Smooth muscle cell (in vitro differentiated cells): ENCODE measurements at regions not wholly inside any gene's neighbourhood (a gene's known extent, or its start where the extent isn't known, plus 50 kb on each side); places are given as distances from the start of the nearest gene placed in this dataset.

ENCODE experiments used
- DNase-seq: peaks from one replicate; lab custom pipeline; 2025; ENCODE audit not compliant: unreplicated experiment; lab: John Stamatoyannopoulos, UW
- H2AFZ ChIP-seq: fragments of 200-600 bp; sonication (generic); 2 replicates; pipeline ENCODE4 v1.6.0; 2016; ENCODE audit warnings: antibody characterized with exemption, low read depth, mild to moderate bottlenecking
- H3F3A ChIP-seq: fragments of 200-600 bp; sonication (generic); 2 replicates; pipeline ENCODE4 v1.6.0; 2017; ENCODE audit warnings: antibody characterized with exemption, low read depth
- H3K27ac ChIP-seq: fragments of 200-600 bp; sonication (generic); 2 replicates; pipeline ENCODE4 v1.5.1; 2016; ENCODE audit warnings: low read depth, mild to moderate bottlenecking
- H3K27me3 ChIP-seq: fragments of 200-600 bp; sonication (generic); 2 replicates; pipeline ENCODE4 v1.6.1; 2016; ENCODE audit warnings: low read depth, mild to moderate bottlenecking
- H3K36me3 ChIP-seq: fragments of 200-600 bp; sonication (generic); 2 replicates; pipeline ENCODE4 v1.5.1; 2016; ENCODE audit warnings: low read depth
- H3K4me1 ChIP-seq: fragments of 200-600 bp; sonication (generic); 2 replicates; pipeline ENCODE4 v1.5.1; 2016; ENCODE audit warnings: low read depth
- H3K4me2 ChIP-seq: fragments of 200-600 bp; sonication (generic); 2 replicates; pipeline ENCODE4 v1.6.0; 2016; ENCODE audit warnings: mild to moderate bottlenecking
- H3K4me3 ChIP-seq: fragments of 200-600 bp; sonication (generic); 2 replicates; pipeline ENCODE4 v1.5.1; 2016; ENCODE audit warnings: mild to moderate bottlenecking
- H3K79me2 ChIP-seq: fragments of 200-600 bp; sonication (generic); 2 replicates; pipeline ENCODE4 v1.6.0; 2016; ENCODE audit warnings: low read depth, mild to moderate bottlenecking
- H3K9ac ChIP-seq: fragments of 200-600 bp; sonication (generic); 2 replicates; pipeline ENCODE4 v1.6.0; 2016; ENCODE audit warnings: low read depth
- H3K9me3 ChIP-seq: fragments of 200-600 bp; sonication (generic); replicated peaks from 2 replicates; pipeline ENCODE4 v1.5.1; 2016; ENCODE audit warnings: low read depth
- H4K20me1 ChIP-seq: fragments of 200-600 bp; sonication (generic); 2 replicates; pipeline ENCODE4 v1.6.0; 2016; ENCODE audit warnings: low read depth
- WGBS: methylation state at CpG from one replicate; pipeline ENCODE4 v1.1.7; 2016; ENCODE audit warnings: low lambda C conversion rate; 5-methylcytosine and 5-hydroxymethylcytosine counted together
- TF ChIP-seq, protein P1 (sequence below): fragments of 200-600 bp; sonication (generic); IDR thresholded peaks from 2 replicates; pipeline ENCODE4 v1.5.1; 2017; ENCODE audit warnings: borderline replicate concordance, mild to moderate bottlenecking, antibody characterized with exemption; ENCODE audit not compliant: insufficient read depth, poor library complexity, severe bottlenecking

GRCh38 chr11:92855607-92856405 lies 113.6 kb upstream of the MTNR1B start:
- no peaks in the 10 kb centered on the region for H3K79me2 ChIP-seq
- H3K4me1 ChIP-seq = no peaks in the 10 kb centered on the region
- H3K4me3 ChIP-seq = no peak overlapping the region
- H3K9ac ChIP-seq = no peak overlapping the region
- H3F3A ChIP-seq = peaks cover 7% of the 10 kb centered on the region
- H3K36me3 ChIP-seq = no peaks in the 10 kb centered on the region
- H2AFZ ChIP-seq = no peak overlapping the region
- no peak for DNase-seq
- H3K27me3 ChIP-seq = no peaks in the 10 kb centered on the region
- H4K20me1 ChIP-seq = no peaks in the 10 kb centered on the region
- H3K27ac ChIP-seq = no peak overlapping the region
- TF ChIP-seq, protein P1, sequence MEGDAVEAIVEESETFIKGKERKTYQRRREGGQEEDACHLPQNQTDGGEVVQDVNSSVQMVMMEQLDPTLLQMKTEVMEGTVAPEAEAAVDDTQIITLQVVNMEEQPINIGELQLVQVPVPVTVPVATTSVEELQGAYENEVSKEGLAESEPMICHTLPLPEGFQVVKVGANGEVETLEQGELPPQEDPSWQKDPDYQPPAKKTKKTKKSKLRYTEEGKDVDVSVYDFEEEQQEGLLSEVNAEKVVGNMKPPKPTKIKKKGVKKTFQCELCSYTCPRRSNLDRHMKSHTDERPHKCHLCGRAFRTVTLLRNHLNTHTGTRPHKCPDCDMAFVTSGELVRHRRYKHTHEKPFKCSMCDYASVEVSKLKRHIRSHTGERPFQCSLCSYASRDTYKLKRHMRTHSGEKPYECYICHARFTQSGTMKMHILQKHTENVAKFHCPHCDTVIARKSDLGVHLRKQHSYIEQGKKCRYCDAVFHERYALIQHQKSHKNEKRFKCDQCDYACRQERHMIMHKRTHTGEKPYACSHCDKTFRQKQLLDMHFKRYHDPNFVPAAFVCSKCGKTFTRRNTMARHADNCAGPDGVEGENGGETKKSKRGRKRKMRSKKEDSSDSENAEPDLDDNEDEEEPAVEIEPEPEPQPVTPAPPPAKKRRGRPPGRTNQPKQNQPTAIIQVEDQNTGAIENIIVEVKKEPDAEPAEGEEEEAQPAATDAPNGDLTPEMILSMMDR = no peak
- H3K9me3 ChIP-seq = no peaks in the 10 kb centered on the region
- H3K4me2 ChIP-seq = peak overlapping the region; percentile 37
- WGBS = 68% methylated on average over 2 of the region's 2 CpGs

GRCh38 chr11:92857407-92857806 lies 112.0 kb upstream of the MTNR1B start:
- H3K27me3 ChIP-seq = no peaks in the 10 kb centered on the region
- WGBS = 54% methylated on average over 2 of the region's 2 CpGs

DNA sequence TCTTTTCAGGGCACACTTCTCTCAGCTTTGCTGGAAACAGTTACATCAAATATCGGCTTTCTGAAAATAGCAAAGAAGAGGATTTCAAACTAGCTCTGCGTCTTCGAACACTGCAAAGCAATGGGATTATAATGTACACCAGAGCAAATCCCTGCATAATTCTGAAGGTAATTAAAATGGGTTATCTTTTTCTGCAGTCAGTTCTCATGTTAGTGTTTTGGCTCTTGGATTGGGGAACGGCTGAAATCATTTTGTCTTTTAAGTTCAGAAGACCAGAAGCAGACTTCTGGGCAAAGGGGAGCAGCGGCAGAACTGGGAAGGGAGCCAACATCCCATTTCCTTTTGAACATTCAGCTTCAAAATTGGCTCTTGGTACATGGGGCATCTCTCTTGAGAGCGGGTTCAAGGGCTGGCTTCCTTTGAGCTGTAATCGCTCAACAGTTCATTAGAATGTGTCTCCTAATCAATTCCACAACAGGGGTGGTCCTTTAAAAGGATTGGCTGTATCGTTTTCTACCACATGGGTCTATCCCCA lies 110.2 kb upstream of the MTNR1B start:
- Histone ChIP-seq H3K4me3 (no peak overlapping the region), H2AFZ (no peak overlapping the region), H3K4me2 (no peak overlapping the region), H4K20me1 (no peaks in the 10 kb centered on the region), H3K36me3 (no peaks in the 10 kb centered on the region), H3K27ac (no peak overlapping the region), H3K9ac (no peak overlapping the region), H3F3A (no peaks in the 10 kb centered on the region), H3K27me3 (no peaks in the 10 kb centered on the region), H3K9me3 (no peaks in the 10 kb centered on the region), H3K4me1 (no peaks in the 10 kb centered on the region), H3K79me2 (no peaks in the 10 kb centered on the region)
- TF ChIP-seq, protein P1 = no peak
- no peak for DNase-seq
- 64% methylated on average over 8 of the region's 8 CpGs for WGBS

More at GRCh38 chr11:92857407-92857806, 112.0 kb upstream of the MTNR1B start:
- H3K4me3 ChIP-seq = no peak overlapping the region
- no peak overlapping the region for H3K27ac ChIP-seq
- no peak overlapping the region for H3K9ac ChIP-seq
- DNase-seq = no peak
- no peak overlapping the region for H2AFZ ChIP-seq
- H3F3A ChIP-seq = no peaks in the 10 kb centered on the region
- H3K4me2 ChIP-seq = no peak overlapping the region
- no peaks in the 10 kb centered on the region for H3K79me2 ChIP-seq
- TF ChIP-seq, protein P1 = no peak
- H3K36me3 ChIP-seq = no peaks in the 10 kb centered on the region
- no peaks in the 10 kb centered on the region for H3K4me1 ChIP-seq
- H3K9me3 ChIP-seq = no peaks in the 10 kb centered on the region
- H4K20me1 ChIP-seq = no peaks in the 10 kb centered on the region
